ENCODE measurements at regions not wholly inside any gene's neighbourhood (a gene's known extent, or its start where the extent isn't known, plus 50 kb on each side); places are given as distances from the start of the nearest gene placed in this dataset.

- no peak for TF ChIP-seq POLR2A (IDR thresholded peaks at IDR 0.05)
- no peak for TF ChIP-seq CTCF (IDR thresholded peaks at IDR 0.05)
These were observed 201.0 kb upstream of the STK17B start for GRCh38 chr2:196372276-196372809.
